HG03103 (cell line): ENCODE measurements at regions not wholly inside any gene's neighbourhood (a gene's known extent, or its start where the extent isn't known, plus 50 kb on each side); places are given as distances from the start of the nearest gene placed in this dataset.

ENCODE experiments used
- ATAC-seq: cut with Tn5 transposase; IDR thresholded peaks from one replicate; pipeline ENCODE4 v1.9.1; 2021; ENCODE audit warnings: low read depth; ENCODE audit not compliant: unreplicated experiment

GRCh38 chr1:63269571-63269970 lies 52.8 kb upstream of the FOXD3 start:
- ATAC-seq: no peak
